HepG2 (cell line): ENCODE measurements at regions not wholly inside any gene's neighbourhood (a gene's known extent, or its start where the extent isn't known, plus 50 kb on each side); places are given as distances from the start of the nearest gene placed in this dataset.

Experiments
- ATAC-seq: fragments of 200-7000 bp; cut with Tn5 transposase; 3 replicates; pipeline ENCODE4 v1.9.1; 2020; ENCODE audit warnings: mild to moderate bottlenecking, moderate library complexity
- BruUV-seq: library from RNA; stranded (reverse); fragments of 400-500 nt; replicated peaks from 2 replicates; lab custom pipeline; 2021; lab: Mats Ljungman, UMichigan
- CTCF ChIA-PET: fragments of 300-600 bp; formaldehyde crosslinking; extraction: SDS; loops from one replicate; lab custom pipeline; 2021; ENCODE audit warnings: low total read pairs, inconsistent platforms, low intra/inter-chr PET ratio; lab: Yijun Ruan, JAX
- POLR2A ChIA-PET: fragments of 350-600 bp; sonication (Branson Sonifier 250); formaldehyde crosslinking; loops from one replicate; lab custom pipeline; 2020; ENCODE audit warnings: antibody characterized with exemption, inconsistent platforms; lab: Yijun Ruan, JAX
- DNase-seq: peaks from one replicate; pipeline ENCODE4 v3.0.0-alpha.2; 2015; ENCODE audit warnings: low spot score
- FAIRE-seq: peaks from 3 replicates; lab custom pipeline; 2011; peaks lifted over from hg19 to GRCh38; lab: Jason Lieb, UNC
- H2AFZ ChIP-seq: one replicate; pipeline ENCODE4 v1.6.1; 2011; ENCODE audit warnings: low read length, inconsistent platforms
- H3K27ac ChIP-seq: fragments of 300-600 bp; 3 replicates; pipeline ENCODE4 v1.8.0; 2011; ENCODE audit warnings: mixed run types, mild to moderate bottlenecking, mixed read lengths, low read length, inconsistent platforms; ENCODE audit not compliant: insufficient read depth; ENCODE audit errors: extremely low read length
- H3K27me3 ChIP-seq, 2 experiments: fragments of 200-600 bp in 1 of 2; 2 replicates in 1 of 2; 3 replicates in 1 of 2; pipeline versions ENCODE4 v1.6.0 to v1.8.0; 2011; ENCODE audit warnings: low read length in 2 of 2, mild to moderate bottlenecking in 2 of 2, moderate library complexity in 2 of 2, inconsistent platforms in 1 of 2; ENCODE audit not compliant: insufficient read depth in 2 of 2, control insufficient read depth in 1 of 2
- H3K36me3 ChIP-seq, 2 experiments: fragments of 200-600 bp in 1 of 2; replicated peaks in 1 of 2; 2 replicates in 1 of 2; 3 replicates in 1 of 2; pipeline versions ENCODE4 v1.5.1 to v1.8.0; 2011; ENCODE audit warnings: low read length in 2 of 2, inconsistent platforms in 1 of 2; ENCODE audit not compliant: insufficient read depth in 2 of 2, control insufficient read depth in 1 of 2
- H3K4me1 ChIP-seq: 2 replicates; pipeline ENCODE4 v1.5.1; 2012; ENCODE audit warnings: low read length, inconsistent platforms; ENCODE audit not compliant: insufficient read depth
- H3K4me2 ChIP-seq: 2 replicates; pipeline ENCODE4 v1.6.0; 2011; ENCODE audit warnings: low read depth, low read length, inconsistent platforms
- H3K4me3 ChIP-seq, 3 experiments: fragments of 200-600 bp in 1 of 3; sonication (generic), shearing (Covaris generic) in 1 of 3; replicated peaks in 1 of 3; 2 replicates each; pipeline ENCODE4 v1.5.1; 2011 to 2016; ENCODE audit warnings: low read length in 3 of 3, inconsistent platforms in 2 of 3, low read depth in 2 of 3, mild to moderate bottlenecking in 2 of 3, control low read depth in 1 of 3, mixed read lengths in 1 of 3; ENCODE audit not compliant: insufficient read depth in 1 of 3
- H3K79me2 ChIP-seq: one replicate; pipeline ENCODE4 v1.6.1; 2011; ENCODE audit warnings: low read length, inconsistent platforms; ENCODE audit not compliant: insufficient read depth
- H3K9ac ChIP-seq: 2 replicates; pipeline ENCODE4 v1.6.0; 2011; ENCODE audit warnings: mild to moderate bottlenecking, low read depth, low read length, inconsistent platforms; ENCODE audit not compliant: insufficient read depth
- H3K9me3 ChIP-seq: 2 replicates; pipeline ENCODE4 v1.5.1; 2012; ENCODE audit warnings: mild to moderate bottlenecking, low read length
- H4K20me1 ChIP-seq: 2 replicates; pipeline ENCODE4 v1.6.0; 2011; ENCODE audit warnings: inconsistent platforms, mild to moderate bottlenecking, low read length, moderate library complexity; ENCODE audit not compliant: insufficient read depth
- AKNA ChIP-seq: sonication (generic); formaldehyde crosslinking; IDR thresholded peaks from 2 replicates; pipeline ENCODE4 v1.4.0; 2020; ENCODE audit warnings: missing genetic modification reagents, borderline replicate concordance
- ARID5B ChIP-seq: IDR thresholded peaks from 2 replicates; pipeline ENCODE4 v1.4.0; 2020; ENCODE audit warnings: mild to moderate bottlenecking, missing genetic modification reagents
- ASH2L ChIP-seq: fragments of 300-600, 200-600 bp; sonication (generic); IDR thresholded peaks from 2 replicates; pipeline ENCODE4 v1.7.0; 2017; ENCODE audit warnings: low read depth, mild to moderate bottlenecking, moderate library complexity, mixed read lengths, low read length; ENCODE audit not compliant: insufficient read length
- ATF3 ChIP-seq: sonication (generic); formaldehyde crosslinking; IDR thresholded peaks from 2 replicates; pipeline ENCODE4 v1.4.0; 2020; ENCODE audit warnings: missing genetic modification reagents
- HHEX ChIP-seq: IDR thresholded peaks from 2 replicates; pipeline ENCODE4 v1.6.1; 2016; ENCODE audit warnings: control low read depth
- JUN ChIP-seq: sonication (generic); formaldehyde crosslinking; IDR thresholded peaks from 2 replicates; pipeline ENCODE4 v1.4.0; 2020; ENCODE audit warnings: mild to moderate bottlenecking, missing genetic modification reagents
- RFX5 ChIP-seq: IDR thresholded peaks from 2 replicates; pipeline ENCODE4 v1.6.1; 2011; ENCODE audit warnings: low read depth, low read length, improper control_type of control experiment
- TAF15 ChIP-seq: fragments of 200-400 bp; formaldehyde crosslinking; IDR thresholded peaks from one replicate; pipeline ENCODE4 v1.6.1; 2018; ENCODE audit warnings: mild to moderate bottlenecking, low read depth, low read length; ENCODE audit not compliant: poor library complexity, severe bottlenecking
- TP53 ChIP-seq: sonication (generic); formaldehyde crosslinking; conservative IDR thresholded peaks from 2 replicates; pipeline ENCODE4 v1.4.0; 2020; ENCODE audit warnings: missing genetic modification reagents
- ZBED4 ChIP-seq: sonication (generic); formaldehyde crosslinking; IDR thresholded peaks from 2 replicates; pipeline ENCODE4 v1.4.0; 2020; ENCODE audit warnings: missing genetic modification reagents, borderline replicate concordance
- WGBS: methylation state at CpG from one replicate; pipeline ENCODE4 v1.1.6; 2017; ENCODE audit warnings: low lambda C conversion rate; 5-methylcytosine and 5-hydroxymethylcytosine counted together
- in situ Hi-C: cut with HindIII; loops from 2 replicates; pipeline ENCODE4 v1.10.0; 2017; ENCODE audit warnings: low pct_unique_long_range_greater_than_20kb; ENCODE audit not compliant: extremely low pct_ligation_motif_present
- intact Hi-C: fragments of 100-400 bp; cut with micrococcal nuclease; formaldehyde crosslinking; loops from one replicate; pipeline ENCODE4 v1.10.0; 2022; ENCODE audit not compliant: unreplicated experiment

- Histone ChIP-seq H3K27ac (no peak overlapping the region), H3K4me2 (no peak overlapping the region), H4K20me1 (no peaks in the 10 kb centered on the region), H3K79me2 (no peaks in the 10 kb centered on the region), H3K9me3 (no peaks in the 10 kb centered on the region), H3K4me1 (no peaks in the 10 kb centered on the region), H2AFZ (no peak overlapping the region), H3K9ac (no peak overlapping the region), H3K36me3 (no peaks in the 10 kb centered on the region), H3K4me3 (no peak overlapping the region), H3K27me3 (no peaks in the 10 kb centered on the region)
- DNase-seq (no peak), FAIRE-seq (no peak), ATAC-seq (no peak)
- POLR2A ChIA-PET: no interaction called here
- CTCF ChIA-PET: no interaction called here
- in situ Hi-C loops: no loop called here
- 10% methylated on average over 5 of the region's 5 CpGs for WGBS
- intact Hi-C loops: no loop called here
- BruUV-seq: no TSS peak
- no peak for TF ChIP-seq RFX5
- no peak for TF ChIP-seq JUN
- no peak for TF ChIP-seq ZBED4
- TF ChIP-seq HHEX (CRISPR knock-in tag): no peak
- TF ChIP-seq AKNA (CRISPR knock-in tag): no peak
- no peak for TF ChIP-seq ARID5B
- TF ChIP-seq ASH2L: no peak
- TF ChIP-seq ATF3 (CRISPR knock-in tag): no peak
- TF ChIP-seq TAF15: no peak
- TF ChIP-seq TP53 (CRISPR knock-in tag): no peak
Measured at GRCh38 chr12:62158461-62159360, 101.5 kb upstream of the USP15 start.
